BJ (cell line): ENCODE measurements at regions not wholly inside any gene's neighbourhood (a gene's known extent, or its start where the extent isn't known, plus 50 kb on each side); places are given as distances from the start of the nearest gene placed in this dataset.

Experiments
- CTCF ChIA-PET: fragments of 350-600 bp; formaldehyde crosslinking; extraction: SDS; loops from one replicate; lab custom pipeline; 2021; ENCODE audit warnings: antibody characterized with exemption, inconsistent platforms; lab: Yijun Ruan, JAX
- POLR2A ChIA-PET: fragments of 300-600 bp; sonication (Branson Sonifier 250); formaldehyde crosslinking; extraction: SDS; loops from one replicate; lab custom pipeline; 2021; ENCODE audit warnings: antibody characterized with exemption; lab: Charles Lee
- DNase-seq: peaks from one replicate; pipeline ENCODE4 v3.0.0-alpha.2; 2011; ENCODE audit warnings: low read depth
- H3K27me3 ChIP-seq: 2 replicates; pipeline ENCODE4 v1.6.0; 2011; ENCODE audit warnings: low read length; ENCODE audit not compliant: control insufficient read depth, insufficient read depth
- H3K36me3 ChIP-seq: 2 replicates; pipeline ENCODE4 v1.5.1; 2011; ENCODE audit warnings: low read length; ENCODE audit not compliant: control insufficient read depth, insufficient read depth
- H3K4me3 ChIP-seq: 2 replicates; pipeline ENCODE4 v1.5.1; 2011; ENCODE audit warnings: low read depth, mild to moderate bottlenecking, control low read depth, low read length
- TF ChIP-seq, protein P1 (sequence below): IDR thresholded peaks from 2 replicates; pipeline ENCODE4 v1.5.1; 2011; ENCODE audit warnings: low read depth, mild to moderate bottlenecking, control low read depth, inconsistent platforms, low read length, moderate library complexity; ENCODE audit not compliant: insufficient read depth

DNA sequence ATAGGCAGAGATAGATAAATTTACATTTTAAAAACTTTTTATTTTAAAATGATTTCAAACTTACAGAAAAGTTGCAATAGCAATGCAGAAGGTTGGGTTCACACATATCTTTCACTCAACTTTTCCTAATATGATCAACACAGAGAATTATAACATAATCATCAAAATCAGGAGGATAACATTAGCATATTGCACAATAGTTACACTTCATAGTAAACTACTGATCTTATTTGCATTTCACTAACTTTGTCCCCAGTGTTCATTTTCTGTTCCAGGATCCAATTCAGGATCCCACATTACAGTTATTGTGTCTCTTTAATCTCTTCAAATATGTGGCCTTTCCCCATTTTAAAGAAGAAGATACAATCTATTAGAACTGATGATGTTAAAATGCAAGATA lies 115.4 kb upstream of the ETV6 start:
- POLR2A ChIA-PET: no interaction called here
- DNase-seq: no peak
- H3K36me3 ChIP-seq: no peaks in the 10 kb centered on the region
- H3K4me3 ChIP-seq: no peak overlapping the region
- TF ChIP-seq, protein P1, sequence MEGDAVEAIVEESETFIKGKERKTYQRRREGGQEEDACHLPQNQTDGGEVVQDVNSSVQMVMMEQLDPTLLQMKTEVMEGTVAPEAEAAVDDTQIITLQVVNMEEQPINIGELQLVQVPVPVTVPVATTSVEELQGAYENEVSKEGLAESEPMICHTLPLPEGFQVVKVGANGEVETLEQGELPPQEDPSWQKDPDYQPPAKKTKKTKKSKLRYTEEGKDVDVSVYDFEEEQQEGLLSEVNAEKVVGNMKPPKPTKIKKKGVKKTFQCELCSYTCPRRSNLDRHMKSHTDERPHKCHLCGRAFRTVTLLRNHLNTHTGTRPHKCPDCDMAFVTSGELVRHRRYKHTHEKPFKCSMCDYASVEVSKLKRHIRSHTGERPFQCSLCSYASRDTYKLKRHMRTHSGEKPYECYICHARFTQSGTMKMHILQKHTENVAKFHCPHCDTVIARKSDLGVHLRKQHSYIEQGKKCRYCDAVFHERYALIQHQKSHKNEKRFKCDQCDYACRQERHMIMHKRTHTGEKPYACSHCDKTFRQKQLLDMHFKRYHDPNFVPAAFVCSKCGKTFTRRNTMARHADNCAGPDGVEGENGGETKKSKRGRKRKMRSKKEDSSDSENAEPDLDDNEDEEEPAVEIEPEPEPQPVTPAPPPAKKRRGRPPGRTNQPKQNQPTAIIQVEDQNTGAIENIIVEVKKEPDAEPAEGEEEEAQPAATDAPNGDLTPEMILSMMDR: no peak
- CTCF ChIA-PET: no interaction called here
- peaks cover 3% of the 10 kb centered on the region for H3K27me3 ChIP-seq

DNA sequence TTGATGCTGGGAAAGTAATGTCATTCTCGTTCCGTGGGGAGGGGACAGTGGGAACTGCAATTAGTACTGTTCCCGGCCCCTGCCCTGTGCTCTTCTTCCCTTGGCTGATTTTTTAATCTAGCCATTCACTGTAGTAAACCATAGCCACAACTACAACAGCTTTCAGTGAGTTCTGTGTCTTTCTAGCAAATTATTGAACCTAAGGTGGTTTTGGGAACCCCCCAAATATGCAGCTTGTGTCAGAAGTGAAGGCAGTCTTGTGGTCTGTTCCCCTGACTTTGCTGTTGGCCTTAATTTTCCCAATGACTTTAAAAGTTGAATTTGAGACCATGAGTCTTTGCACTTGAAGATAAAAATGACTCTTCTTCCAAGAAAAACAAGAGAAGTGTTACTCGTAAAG lies 114.3 kb upstream of the ETV6 start:
- peaks cover 3% of the 10 kb centered on the region for H3K27me3 ChIP-seq
- H3K36me3 ChIP-seq: no peaks in the 10 kb centered on the region
- CTCF ChIA-PET: no interaction called here
- no peak overlapping the region for H3K4me3 ChIP-seq
- POLR2A ChIA-PET: no interaction called here
- TF ChIP-seq, protein P1: no peak
- DNase-seq: no peak

DNA sequence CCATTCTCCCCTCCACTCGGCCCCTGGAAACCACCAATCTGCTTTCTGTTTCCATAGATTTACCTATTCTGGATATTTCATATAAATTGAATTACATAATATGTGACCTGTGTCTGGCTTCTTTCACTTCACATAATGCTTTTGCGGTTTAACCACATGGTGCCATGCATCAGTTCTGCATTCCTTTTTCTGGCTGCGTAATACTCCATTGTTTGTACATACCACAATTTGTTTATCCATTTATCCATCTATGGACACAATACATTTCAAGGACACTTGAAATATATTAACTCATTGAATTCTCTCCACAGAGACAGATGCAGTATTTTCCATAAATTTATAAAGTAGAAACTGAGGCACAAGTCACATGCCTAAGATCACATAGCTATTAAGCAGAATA lies 110.3 kb upstream of the ETV6 start:
- TF ChIP-seq, protein P1: no peak
- Histone ChIP-seq H3K4me3 (no peak overlapping the region), H3K27me3 (no peaks in the 10 kb centered on the region; the same call in none of the 2 replicates), H3K36me3 (no peaks in the 10 kb centered on the region)
- CTCF ChIA-PET: no interaction called here
- POLR2A ChIA-PET: no interaction called here
- no peak for DNase-seq

DNA sequence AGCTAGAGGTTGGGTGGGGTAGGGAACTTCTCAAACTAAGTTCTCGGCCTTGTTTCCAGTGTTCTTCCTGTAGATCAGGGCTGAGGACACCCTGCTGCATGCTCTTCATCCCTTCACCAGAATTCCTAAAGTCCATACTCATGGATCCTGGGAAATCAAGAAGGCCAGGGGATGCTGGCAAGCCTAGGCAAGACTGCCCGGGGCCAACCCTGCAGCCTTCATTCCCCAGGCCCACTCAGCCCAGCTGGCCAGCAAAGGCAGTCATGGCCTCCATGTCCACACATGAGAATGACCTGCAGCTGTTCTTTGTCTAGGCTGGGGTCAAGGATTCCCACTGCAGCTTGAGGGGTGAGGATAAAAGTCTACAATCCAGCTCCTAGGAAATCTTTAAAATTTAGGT lies 109.3 kb upstream of the ETV6 start:
- Histone ChIP-seq H3K27me3 (no peaks in the 10 kb centered on the region; the same call in none of the 2 replicates), H3K4me3 (no peak overlapping the region), H3K36me3 (no peaks in the 10 kb centered on the region)
- ChIA-PET POLR2A (no interaction called here), CTCF (no interaction called here)
- TF ChIP-seq, protein P1: no peak
- DNase-seq: no peak

DNA sequence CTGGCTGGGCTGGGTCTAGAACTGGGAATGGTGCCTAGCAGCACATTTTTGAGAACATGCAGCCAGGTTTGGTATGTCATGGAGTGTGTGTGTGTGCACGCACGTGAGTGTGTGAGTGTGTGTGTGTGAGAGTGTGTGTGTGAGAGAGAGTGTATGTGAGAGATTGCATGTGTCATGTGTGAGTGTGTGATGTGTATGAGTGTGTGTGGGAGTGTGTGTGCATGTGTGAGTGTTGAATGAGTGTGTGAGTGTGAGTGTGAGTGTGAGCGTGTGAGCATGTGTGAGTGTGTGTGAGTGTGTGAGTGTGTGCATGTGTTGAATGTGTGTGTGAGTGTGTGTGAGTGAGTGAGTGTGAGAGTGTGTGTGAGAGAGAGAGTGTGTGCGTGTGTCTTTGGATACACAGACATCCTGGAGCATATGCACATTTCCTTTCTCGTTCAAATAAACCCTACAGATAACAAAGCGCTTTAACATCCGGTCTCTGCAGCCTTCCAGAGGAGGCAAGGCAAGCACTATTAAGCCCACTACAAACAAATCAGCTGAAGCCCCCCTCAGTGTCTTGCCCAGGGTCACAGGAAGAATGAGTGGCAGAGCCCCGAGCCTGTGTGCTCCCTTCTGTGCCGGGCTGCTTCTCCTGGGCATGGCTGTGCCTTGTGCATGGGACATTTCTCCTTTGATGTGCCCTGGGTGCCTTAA lies 108.7 kb upstream of the ETV6 start:
- POLR2A ChIA-PET: no interaction called here
- Histone ChIP-seq H3K27me3 (no peaks in the 10 kb centered on the region; the same call in none of the 2 replicates), H3K4me3 (no peak overlapping the region), H3K36me3 (no peaks in the 10 kb centered on the region)
- TF ChIP-seq, protein P1: no peak
- CTCF ChIA-PET: no interaction called here
- DNase-seq: no peak
